Neural progenitor cell (in vitro differentiated cells): ENCODE measurements at regions not wholly inside any gene's neighbourhood (a gene's known extent, or its start where the extent isn't known, plus 50 kb on each side); places are given as distances from the start of the nearest gene placed in this dataset.

Experiments used
- DNase-seq: peaks from one replicate; pipeline ENCODE4 v3.0.0-alpha.2; 2016; ENCODE audit warnings: low spot score
- H2AFZ ChIP-seq: fragments of 200-600 bp; sonication (generic); replicated peaks from 2 replicates; pipeline ENCODE4 v1.6.1; 2016; ENCODE audit warnings: antibody characterized with exemption
- H3F3A ChIP-seq: fragments of 200-600 bp; sonication (generic); 2 replicates; pipeline ENCODE4 v1.6.1; 2016; ENCODE audit warnings: antibody characterized with exemption, low read depth
- H3K27ac ChIP-seq: fragments of 200-600 bp; sonication (generic); 2 replicates; pipeline ENCODE4 v1.5.1; 2016; ENCODE audit warnings: mild to moderate bottlenecking
- H3K27me3 ChIP-seq: fragments of 200-600 bp; sonication (generic); 2 replicates; pipeline ENCODE4 v1.6.1; 2016; ENCODE audit warnings: mild to moderate bottlenecking, moderate library complexity
- H3K36me3 ChIP-seq: fragments of 200-600 bp; sonication (generic); 2 replicates; pipeline ENCODE4 v1.5.1; 2016
- H3K4me1 ChIP-seq: fragments of 200-600 bp; sonication (generic); 2 replicates; pipeline ENCODE4 v1.6.1; 2016; ENCODE audit warnings: mixed run types
- H3K4me2 ChIP-seq: fragments of 200-600 bp; sonication (generic); 2 replicates; pipeline ENCODE4 v1.6.1; 2016
- H3K4me3 ChIP-seq: fragments of 200-600 bp; sonication (generic); 2 replicates; pipeline ENCODE4 v1.5.1; 2016
- H3K79me2 ChIP-seq: fragments of 200-600 bp; sonication (generic); 2 replicates; pipeline ENCODE4 v1.6.1; 2016; ENCODE audit warnings: low read depth
- H3K9ac ChIP-seq: fragments of 200-600 bp; sonication (generic); 2 replicates; pipeline ENCODE4 v1.6.1; 2016
- H3K9me3 ChIP-seq: fragments of 200-600 bp; sonication (generic); 2 replicates; pipeline ENCODE4 v1.5.1; 2016; ENCODE audit warnings: low read depth
- H4K20me1 ChIP-seq: fragments of 200-600 bp; sonication (generic); 2 replicates; pipeline ENCODE4 v1.6.1; 2016; ENCODE audit warnings: low read depth
- H3K27ac Mint-ChIP-seq: 3 replicates; pipeline ENCODE4 v1.8.0; 2021; ENCODE audit warnings: mixed read lengths
- H3K27me3 Mint-ChIP-seq: 2 replicates; pipeline ENCODE4 v1.8.0; 2022; ENCODE audit warnings: low read depth, mild to moderate bottlenecking, inconsistent platforms, moderate library complexity, mixed read lengths; ENCODE audit not compliant: insufficient read depth
- H3K36me3 Mint-ChIP-seq: 3 replicates; pipeline ENCODE4 v1.8.0; 2021; ENCODE audit warnings: mixed read lengths
- H3K4me1 Mint-ChIP-seq: 3 replicates; pipeline ENCODE4 v1.8.0; 2021; ENCODE audit warnings: mixed read lengths
- H3K4me3 Mint-ChIP-seq: 3 replicates; pipeline ENCODE4 v1.8.0; 2021; ENCODE audit warnings: mild to moderate bottlenecking, moderate library complexity, mixed read lengths
- H3K9me3 Mint-ChIP-seq: 3 replicates; pipeline ENCODE4 v1.8.0; 2020; ENCODE audit warnings: mixed read lengths
- CTCF ChIP-seq: fragments of 200-600 bp; sonication (generic); IDR thresholded peaks from 2 replicates; pipeline ENCODE4 v1.5.1; 2017; ENCODE audit warnings: antibody characterized with exemption, mild to moderate bottlenecking
- EZH2 ChIP-seq: fragments of 200-600 bp; sonication (generic); IDR thresholded peaks from 2 replicates; pipeline ENCODE4 v1.6.1; 2017; ENCODE audit warnings: antibody characterized with exemption, mild to moderate bottlenecking, moderate library complexity
- EZH2phosphoT487 ChIP-seq: fragments of 200-600 bp; sonication (generic); IDR thresholded peaks from 2 replicates; pipeline ENCODE4 v1.6.1; 2017; ENCODE audit warnings: antibody characterized with exemption

GRCh38 chr6:170022827-170023619, 267.9 kb downstream of the DLL1 start:
- Histone ChIP-seq H3K4me3 (no peak overlapping the region), H4K20me1 (no peaks in the 10 kb centered on the region), H3F3A (no peaks in the 10 kb centered on the region), H3K27ac (no peak overlapping the region), H3K4me1 (no peaks in the 10 kb centered on the region), H2AFZ (no peak overlapping the region), H3K27me3 (no peaks in the 10 kb centered on the region), H3K79me2 (no peaks in the 10 kb centered on the region), H3K9me3 (no peaks in the 10 kb centered on the region), H3K4me2 (no peak overlapping the region), H3K9ac (no peak overlapping the region), H3K36me3 (no peaks in the 10 kb centered on the region)
- Mint-ChIP-seq H3K9me3 (peaks cover 8% of the 10 kb centered on the region), H3K4me1 (peaks cover 12% of the 10 kb centered on the region), H3K4me3 (no peak overlapping the region), H3K36me3 (no peaks in the 10 kb centered on the region), H3K27me3 (peaks cover 5% of the 10 kb centered on the region), H3K27ac (no peak overlapping the region)
- TF ChIP-seq EZH2phosphoT487 = no peak
- no peak for TF ChIP-seq EZH2
- TF ChIP-seq CTCF = no peak
- DNase-seq = no peak

- Histone ChIP-seq H3K36me3 (no peaks in the 10 kb centered on the region), H3K79me2 (no peaks in the 10 kb centered on the region), H4K20me1 (no peaks in the 10 kb centered on the region), H3K4me1 (no peaks in the 10 kb centered on the region), H3F3A (no peaks in the 10 kb centered on the region), H3K27me3 (no peaks in the 10 kb centered on the region), H3K9ac (no peak overlapping the region), H3K9me3 (no peaks in the 10 kb centered on the region), H3K4me2 (no peak overlapping the region), H3K4me3 (no peak overlapping the region), H3K27ac (no peak overlapping the region), H2AFZ (no peak overlapping the region)
- Mint-ChIP-seq H3K4me1 (peaks cover 15% of the 10 kb centered on the region), H3K36me3 (no peaks in the 10 kb centered on the region), H3K27ac (no peak overlapping the region), H3K9me3 (peaks cover 8% of the 10 kb centered on the region), H3K4me3 (no peak overlapping the region), H3K27me3 (peaks cover 7% of the 10 kb centered on the region)
- no peak for DNase-seq
- TF ChIP-seq EZH2phosphoT487 = no peak
- TF ChIP-seq EZH2 = no peak
- TF ChIP-seq CTCF = no peak
Measured at GRCh38 chr6:170022291-170022722, 268.6 kb downstream of the DLL1 start.

- Histone ChIP-seq H2AFZ (no peak overlapping the region), H3F3A (peaks cover 6% of the 10 kb centered on the region), H3K4me2 (no peak overlapping the region), H4K20me1 (no peaks in the 10 kb centered on the region), H3K9ac (no peak overlapping the region), H3K79me2 (no peaks in the 10 kb centered on the region), H3K27me3 (no peaks in the 10 kb centered on the region), H3K9me3 (no peaks in the 10 kb centered on the region), H3K4me3 (no peak overlapping the region), H3K27ac (no peak overlapping the region), H3K36me3 (no peaks in the 10 kb centered on the region), H3K4me1 (peaks cover 7% of the 10 kb centered on the region)
- TF ChIP-seq CTCF = no peak
- no peak for TF ChIP-seq EZH2
- no peak for TF ChIP-seq EZH2phosphoT487
- peaks cover 17% of the 10 kb centered on the region for H3K4me1 Mint-ChIP-seq
- H3K9me3 Mint-ChIP-seq = peaks cover 8% of the 10 kb centered on the region
- no peak for DNase-seq
- peaks cover 8% of the 10 kb centered on the region for H3K27me3 Mint-ChIP-seq
- H3K27ac Mint-ChIP-seq = no peak overlapping the region
- no peak overlapping the region for H3K4me3 Mint-ChIP-seq
- no peaks in the 10 kb centered on the region for H3K36me3 Mint-ChIP-seq
Measured at GRCh38 chr6:170021579-170021978, 269.3 kb downstream of the DLL1 start.
